ENCODE measurements at regions not wholly inside any gene's neighbourhood (a gene's known extent, or its start where the extent isn't known, plus 50 kb on each side); places are given as distances from the start of the nearest gene placed in this dataset.

- Histone ChIP-seq H3K56ac (ENCODE audit: insufficient read length, low read depth, low read length) (no peak overlapping the region), H3K79me2 (ENCODE audit: insufficient read depth, low read length) (no peaks in the 10 kb centered on the region), H3K14ac (ENCODE audit: insufficient read depth, low read length) (no peak overlapping the region), H3K79me1 (ENCODE audit: insufficient read depth, low read depth, low read length, poor library complexity, severe bottlenecking) (no peaks in the 10 kb centered on the region), H2BK12ac (ENCODE audit: insufficient read length, low read depth, low read length) (no peak overlapping the region), H3K18ac (ENCODE audit: insufficient read length, low read depth, low read length) (no peak overlapping the region), H3K23ac (ENCODE audit: insufficient read length, low read depth, low read length) (no peak overlapping the region), H3K9me3 (ENCODE audit: control insufficient read depth, low read depth, low read length) (no peaks in the 10 kb centered on the region), H3K4me2 (ENCODE audit: insufficient read depth, insufficient read length, low read length) (no peak overlapping the region), H3K27ac (ENCODE audit: insufficient read length, low read depth, low read length) (no peak overlapping the region), H2BK15ac (ENCODE audit: low read depth, low read length) (no peak overlapping the region), H2BK120ac (ENCODE audit: low read depth, low read length, poor library complexity, severe bottlenecking) (no peak overlapping the region), H4K91ac (ENCODE audit: insufficient read length, low read depth, low read length) (no peak overlapping the region), H2BK20ac (ENCODE audit: low read depth, low read length, poor library complexity, severe bottlenecking) (no peak overlapping the region), H4K20me1 (ENCODE audit: control insufficient read depth, insufficient read depth, insufficient read length) (no peaks in the 10 kb centered on the region), H4K5ac (ENCODE audit: insufficient read length, low read depth, low read length) (no peak overlapping the region), H3T11ph (ENCODE audit: low read length) (no peak overlapping the region), H4K8ac (replicated peaks; ENCODE audit: insufficient read length, low read depth, low read length) (no peak overlapping the region), H3K23me2 (ENCODE audit: insufficient read length, low read depth, low read length, poor library complexity, severe bottlenecking) (no peaks in the 10 kb centered on the region), H3K4ac (ENCODE audit: low read depth, low read length) (no peak overlapping the region), H2BK5ac (ENCODE audit: insufficient read length, low read length) (no peak overlapping the region), H3K9ac (ENCODE audit: extremely low read depth, insufficient read length, low read length) (no peak overlapping the region), H3K4me1 (ENCODE audit: insufficient read depth, low read length) (peaks cover 7% of the 10 kb centered on the region), H3K27me3 (ENCODE audit: insufficient read depth, low read length) (no peaks in the 10 kb centered on the region; the same call in 1 of the 2 replicates), H2AFZ (ENCODE audit: low read length) (no peak overlapping the region), H2AK5ac (ENCODE audit: insufficient read length, low read length) (no peak overlapping the region)
- WGBS (ENCODE audit: extremely low coverage, insufficient read length, low lambda C conversion rate), result no CpG with 5 or more reads among the region's 7 CpGs
- peaks cover 30 to 41% of the 10 kb centered on the region in 2 experiments for H3K4me1 Mint-ChIP-seq
- TF ChIP-seq, protein P1, sequence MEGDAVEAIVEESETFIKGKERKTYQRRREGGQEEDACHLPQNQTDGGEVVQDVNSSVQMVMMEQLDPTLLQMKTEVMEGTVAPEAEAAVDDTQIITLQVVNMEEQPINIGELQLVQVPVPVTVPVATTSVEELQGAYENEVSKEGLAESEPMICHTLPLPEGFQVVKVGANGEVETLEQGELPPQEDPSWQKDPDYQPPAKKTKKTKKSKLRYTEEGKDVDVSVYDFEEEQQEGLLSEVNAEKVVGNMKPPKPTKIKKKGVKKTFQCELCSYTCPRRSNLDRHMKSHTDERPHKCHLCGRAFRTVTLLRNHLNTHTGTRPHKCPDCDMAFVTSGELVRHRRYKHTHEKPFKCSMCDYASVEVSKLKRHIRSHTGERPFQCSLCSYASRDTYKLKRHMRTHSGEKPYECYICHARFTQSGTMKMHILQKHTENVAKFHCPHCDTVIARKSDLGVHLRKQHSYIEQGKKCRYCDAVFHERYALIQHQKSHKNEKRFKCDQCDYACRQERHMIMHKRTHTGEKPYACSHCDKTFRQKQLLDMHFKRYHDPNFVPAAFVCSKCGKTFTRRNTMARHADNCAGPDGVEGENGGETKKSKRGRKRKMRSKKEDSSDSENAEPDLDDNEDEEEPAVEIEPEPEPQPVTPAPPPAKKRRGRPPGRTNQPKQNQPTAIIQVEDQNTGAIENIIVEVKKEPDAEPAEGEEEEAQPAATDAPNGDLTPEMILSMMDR (conservative IDR thresholded peaks at IDR 0.05), result no peak
- H3K4me3 Mint-ChIP-seq, result no peak overlapping the region
- peaks cover 12% of the 10 kb centered on the region for H3K27me3 Mint-ChIP-seq (ENCODE audit: low read depth)
- DNase-seq, result no peak
- H3K9me3 Mint-ChIP-seq, result peaks cover 0 to 2% of the 10 kb centered on the region in 2 experiments; a peak in 1 of 5 replicates
- H3K36me3 Mint-ChIP-seq (ENCODE audit: insufficient read depth in 1 of 3, low read depth in 3 of 3), result no peaks in the 10 kb centered on the region
- H3K27ac Mint-ChIP-seq, result no peak overlapping the region
These were observed 228.3 kb downstream of the ABHD5 start for GRCh38 chr3:43919029-43919428.

All from H9 (cell line).